SK-N-SH (cell line): ENCODE measurements at regions not wholly inside any gene's neighbourhood (a gene's known extent, or its start where the extent isn't known, plus 50 kb on each side); places are given as distances from the start of the nearest gene placed in this dataset.

Experiments used
- CHD2 ChIP-seq: fragments of 150-350 bp; IDR thresholded peaks from 2 replicates; pipeline ENCODE4 v1.6.1; 2018; ENCODE audit warnings: low read length; ENCODE audit not compliant: partially characterized antibody
- CTCF ChIP-seq: fragments of 200-600 bp; sonication (generic); IDR thresholded peaks from 2 replicates; pipeline ENCODE4 v1.6.1; 2017; ENCODE audit warnings: antibody characterized with exemption, mild to moderate bottlenecking, moderate library complexity
- IRF3 ChIP-seq: fragments of 150-350 bp; IDR thresholded peaks from 2 replicates; pipeline ENCODE4 v1.6.1; 2016; ENCODE audit warnings: mild to moderate bottlenecking, low read depth, low read length
- JUND ChIP-seq: IDR thresholded peaks from 2 replicates; pipeline ENCODE4 v1.4.0; 2012
- NFIC ChIP-seq: IDR thresholded peaks from 2 replicates; pipeline ENCODE4 v1.4.0; 2012; ENCODE audit warnings: borderline replicate concordance
- REST ChIP-seq: IDR thresholded peaks from 2 replicates; pipeline ENCODE4 v1.6.1; 2012; ENCODE audit warnings: mild to moderate bottlenecking, low read depth, low read length, moderate library complexity
- SIN3A ChIP-seq: IDR thresholded peaks from 2 replicates; pipeline ENCODE4 v1.6.1; 2012; ENCODE audit warnings: low read depth, mild to moderate bottlenecking, low read length, moderate library complexity, borderline replicate concordance
- SMC3 ChIP-seq: IDR thresholded peaks from 2 replicates; pipeline ENCODE4 v1.6.1; 2012; ENCODE audit warnings: low read depth, low read length, improper control_type of control experiment
- TCF12 ChIP-seq: IDR thresholded peaks from 2 replicates; pipeline ENCODE4 v1.4.0; 2012
- USF2 ChIP-seq: fragments of 150-350 bp; IDR thresholded peaks from 2 replicates; pipeline ENCODE4 v1.6.1; 2017; ENCODE audit warnings: antibody characterized with exemption, low read length, low read depth, borderline replicate concordance
- YY1 ChIP-seq: IDR thresholded peaks from 2 replicates; pipeline ENCODE4 v1.4.0; 2012; ENCODE audit warnings: low read depth, mild to moderate bottlenecking

GRCh38 chr6:164836486-164836885 lies 472.9 kb downstream of the C6orf118 start:
- no peak for TF ChIP-seq JUND
- no peak for TF ChIP-seq IRF3
- no peak for TF ChIP-seq USF2
- no peak for TF ChIP-seq CTCF
- TF ChIP-seq SIN3A = no peak
- no peak for TF ChIP-seq TCF12
- TF ChIP-seq YY1 = no peak
- no peak for TF ChIP-seq CHD2
- no peak for TF ChIP-seq NFIC
- no peak for TF ChIP-seq REST
- TF ChIP-seq SMC3 = no peak
